ENCODE measurements at regions not wholly inside any gene's neighbourhood (a gene's known extent, or its start where the extent isn't known, plus 50 kb on each side); places are given as distances from the start of the nearest gene placed in this dataset.

GRCh38 chr3:139764069-139764905, 86.5 kb upstream of the NMNAT3 start:
- Histone ChIP-seq H3K9me3 (ENCODE audit: control extremely low read depth in 1 of 5, control insufficient read depth in 4 of 5, insufficient read depth in 2 of 5, low read depth in 1 of 5, low read length in 4 of 5) (no peaks in the 10 kb centered on the region), H3K4me3 (ENCODE audit: control insufficient read depth in 1 of 7, extremely low read depth in 1 of 7, insufficient read depth in 4 of 7, low read depth in 2 of 7, low read length in 6 of 7) (no peak overlapping the region), H3K36me3 (ENCODE audit: control insufficient read depth in 4 of 4, insufficient read depth in 4 of 4, low read length in 3 of 4) (no peaks in the 10 kb centered on the region), H3K27me3 (replicated peaks in 2 of 5; ENCODE audit: control insufficient read depth in 4 of 5, insufficient read depth in 5 of 5, low read length in 4 of 5) (peaks cover 0 to 2% (median 0%) of the 10 kb centered on the region in 5 experiments), H3K4me1 (ENCODE audit: control extremely low read depth in 1 of 4, control insufficient read depth in 4 of 4, insufficient read depth in 4 of 4, low read length in 3 of 4) (no peaks in the 10 kb centered on the region), H3K27ac (ENCODE audit: insufficient read depth in 1 of 2, low read depth in 1 of 2, low read length in 2 of 2, poor library complexity in 1 of 2, severe bottlenecking in 2 of 2) (no peak overlapping the region)
- no peak for DNase-seq
- POLR2A ChIA-PET = no interaction called here
- CTCF ChIA-PET = no interaction called here
- WGBS (ENCODE audit: insufficient coverage) = 66% methylated on average over 4 of the region's 7 CpGs

- POLR2A ChIA-PET = no interaction called here
- DNase-seq = no peak
- CTCF ChIA-PET = no interaction called here
- H3K9me3 ChIP-seq (ENCODE audit: control extremely low read depth in 1 of 5, control insufficient read depth in 4 of 5, insufficient read depth in 2 of 5, low read depth in 1 of 5, low read length in 4 of 5) = no peaks in the 10 kb centered on the region
- H3K36me3 ChIP-seq (ENCODE audit: control insufficient read depth in 4 of 4, insufficient read depth in 4 of 4, low read length in 3 of 4) = no peaks in the 10 kb centered on the region
- peaks cover 0 to 2% (median 0%) of the 10 kb centered on the region in 5 experiments for H3K27me3 ChIP-seq (replicated peaks in 2 of 5; ENCODE audit: control insufficient read depth in 4 of 5, insufficient read depth in 5 of 5, low read length in 4 of 5)
- no peak overlapping the region for H3K4me3 ChIP-seq (ENCODE audit: control insufficient read depth in 1 of 7, extremely low read depth in 1 of 7, insufficient read depth in 4 of 7, low read depth in 2 of 7, low read length in 6 of 7)
- no peak overlapping the region for H3K27ac ChIP-seq (ENCODE audit: insufficient read depth in 1 of 2, low read depth in 1 of 2, low read length in 2 of 2, poor library complexity in 1 of 2, severe bottlenecking in 2 of 2)
- WGBS (ENCODE audit: insufficient coverage) = 86% methylated on average over 9 of the region's 9 CpGs
- no peaks in the 10 kb centered on the region for H3K4me1 ChIP-seq (ENCODE audit: control extremely low read depth in 1 of 4, control insufficient read depth in 4 of 4, insufficient read depth in 4 of 4, low read length in 3 of 4)
Measured at GRCh38 chr3:139762302-139762701, 84.5 kb upstream of the NMNAT3 start.

GRCh38 chr3:139759470-139759869, 81.7 kb upstream of the NMNAT3 start:
- Histone ChIP-seq H3K27me3 (replicated peaks in 2 of 5; ENCODE audit: control insufficient read depth in 4 of 5, insufficient read depth in 5 of 5, low read length in 4 of 5) (peaks cover 0 to 2% (median 0%) of the 10 kb centered on the region in 5 experiments), H3K9me3 (ENCODE audit: control extremely low read depth in 1 of 5, control insufficient read depth in 4 of 5, insufficient read depth in 2 of 5, low read depth in 1 of 5, low read length in 4 of 5) (no peaks in the 10 kb centered on the region), H3K4me3 (ENCODE audit: control insufficient read depth in 1 of 7, extremely low read depth in 1 of 7, insufficient read depth in 4 of 7, low read depth in 2 of 7, low read length in 6 of 7) (no peak overlapping the region), H3K27ac (ENCODE audit: insufficient read depth in 1 of 2, low read depth in 1 of 2, low read length in 2 of 2, poor library complexity in 1 of 2, severe bottlenecking in 2 of 2) (no peak overlapping the region), H3K4me1 (ENCODE audit: control extremely low read depth in 1 of 4, control insufficient read depth in 4 of 4, insufficient read depth in 4 of 4, low read length in 3 of 4) (no peaks in the 10 kb centered on the region), H3K36me3 (ENCODE audit: control insufficient read depth in 4 of 4, insufficient read depth in 4 of 4, low read length in 3 of 4) (no peaks in the 10 kb centered on the region)
- DNase-seq = no peak
- POLR2A ChIA-PET = no interaction called here
- 50% methylated on average over 2 of the region's 2 CpGs for WGBS (ENCODE audit: insufficient coverage)
- CTCF ChIA-PET = no interaction called here

GRCh38 chr3:139758654-139759291, 81.0 kb upstream of the NMNAT3 start:
- no peaks in the 10 kb centered on the region for H3K9me3 ChIP-seq (ENCODE audit: control extremely low read depth in 1 of 5, control insufficient read depth in 4 of 5, insufficient read depth in 2 of 5, low read depth in 1 of 5, low read length in 4 of 5)
- ChIA-PET CTCF (no interaction called here), POLR2A (no interaction called here)
- peaks cover 0 to 2% (median 0%) of the 10 kb centered on the region in 5 experiments for H3K27me3 ChIP-seq (replicated peaks in 2 of 5; ENCODE audit: control insufficient read depth in 4 of 5, insufficient read depth in 5 of 5, low read length in 4 of 5)
- WGBS (ENCODE audit: insufficient coverage) = 90% methylated on average over 5 of the region's 5 CpGs
- no peak overlapping the region for H3K27ac ChIP-seq (ENCODE audit: insufficient read depth in 1 of 2, low read depth in 1 of 2, low read length in 2 of 2, poor library complexity in 1 of 2, severe bottlenecking in 2 of 2)
- DNase-seq = no peak
- no peaks in the 10 kb centered on the region for H3K36me3 ChIP-seq (ENCODE audit: control insufficient read depth in 4 of 4, insufficient read depth in 4 of 4, low read length in 3 of 4)
- no peak overlapping the region for H3K4me3 ChIP-seq (ENCODE audit: control insufficient read depth in 1 of 7, extremely low read depth in 1 of 7, insufficient read depth in 4 of 7, low read depth in 2 of 7, low read length in 6 of 7)
- H3K4me1 ChIP-seq (ENCODE audit: control extremely low read depth in 1 of 4, control insufficient read depth in 4 of 4, insufficient read depth in 4 of 4, low read length in 3 of 4) = no peaks in the 10 kb centered on the region

GRCh38 chr3:139757448-139758030, 79.8 kb upstream of the NMNAT3 start:
- no peaks in the 10 kb centered on the region for H3K27me3 ChIP-seq (replicated peaks in 2 of 5; ENCODE audit: control insufficient read depth in 4 of 5, insufficient read depth in 5 of 5, low read length in 4 of 5)
- ChIA-PET POLR2A (no interaction called here), CTCF (no interaction called here)
- H3K4me1 ChIP-seq (ENCODE audit: control extremely low read depth in 1 of 4, control insufficient read depth in 4 of 4, insufficient read depth in 4 of 4, low read length in 3 of 4) = no peaks in the 10 kb centered on the region
- no peak for DNase-seq
- no peak overlapping the region for H3K4me3 ChIP-seq (ENCODE audit: control insufficient read depth in 1 of 7, extremely low read depth in 1 of 7, insufficient read depth in 4 of 7, low read depth in 2 of 7, low read length in 6 of 7)
- H3K27ac ChIP-seq (ENCODE audit: insufficient read depth in 1 of 2, low read depth in 1 of 2, low read length in 2 of 2, poor library complexity in 1 of 2, severe bottlenecking in 2 of 2) = no peak overlapping the region
- no peaks in the 10 kb centered on the region for H3K36me3 ChIP-seq (ENCODE audit: control insufficient read depth in 4 of 4, insufficient read depth in 4 of 4, low read length in 3 of 4)
- H3K9me3 ChIP-seq (ENCODE audit: control extremely low read depth in 1 of 5, control insufficient read depth in 4 of 5, insufficient read depth in 2 of 5, low read depth in 1 of 5, low read length in 4 of 5) = no peaks in the 10 kb centered on the region

GRCh38 chr3:139756529-139757103, 78.8 kb upstream of the NMNAT3 start:
- Histone ChIP-seq H3K36me3 (ENCODE audit: control insufficient read depth in 4 of 4, insufficient read depth in 4 of 4, low read length in 3 of 4) (no peaks in the 10 kb centered on the region), H3K4me3 (ENCODE audit: control insufficient read depth in 1 of 7, extremely low read depth in 1 of 7, insufficient read depth in 4 of 7, low read depth in 2 of 7, low read length in 6 of 7) (no peak overlapping the region), H3K27ac (ENCODE audit: insufficient read depth in 1 of 2, low read depth in 1 of 2, low read length in 2 of 2, poor library complexity in 1 of 2, severe bottlenecking in 2 of 2) (no peak overlapping the region), H3K4me1 (ENCODE audit: control extremely low read depth in 1 of 4, control insufficient read depth in 4 of 4, insufficient read depth in 4 of 4, low read length in 3 of 4) (no peaks in the 10 kb centered on the region), H3K9me3 (ENCODE audit: control extremely low read depth in 1 of 5, control insufficient read depth in 4 of 5, insufficient read depth in 2 of 5, low read depth in 1 of 5, low read length in 4 of 5) (peaks cover 0 to 2% (median 0%) of the 10 kb centered on the region in 5 experiments), H3K27me3 (replicated peaks in 2 of 5; ENCODE audit: control insufficient read depth in 4 of 5, insufficient read depth in 5 of 5, low read length in 4 of 5) (no peaks in the 10 kb centered on the region)
- 90% methylated on average over 3 of the region's 3 CpGs for WGBS (ENCODE audit: insufficient coverage)
- CTCF ChIA-PET = no interaction called here
- peak in 1 of 3 donors; percentile 1 for DNase-seq
- POLR2A ChIA-PET = no interaction called here

- WGBS (ENCODE audit: insufficient coverage) = 100% methylated on average over 1 of the region's 3 CpGs
- ChIA-PET POLR2A (no interaction called here), CTCF (no interaction called here)
- Histone ChIP-seq H3K36me3 (ENCODE audit: control insufficient read depth in 4 of 4, insufficient read depth in 4 of 4, low read length in 3 of 4) (no peaks in the 10 kb centered on the region), H3K4me1 (ENCODE audit: control extremely low read depth in 1 of 4, control insufficient read depth in 4 of 4, insufficient read depth in 4 of 4, low read length in 3 of 4) (no peaks in the 10 kb centered on the region), H3K9me3 (ENCODE audit: control extremely low read depth in 1 of 5, control insufficient read depth in 4 of 5, insufficient read depth in 2 of 5, low read depth in 1 of 5, low read length in 4 of 5) (peaks cover 0 to 3% (median 2%) of the 10 kb centered on the region in 5 experiments), H3K27me3 (replicated peaks in 2 of 5; ENCODE audit: control insufficient read depth in 4 of 5, insufficient read depth in 5 of 5, low read length in 4 of 5) (no peaks in the 10 kb centered on the region), H3K27ac (ENCODE audit: insufficient read depth in 1 of 2, low read depth in 1 of 2, low read length in 2 of 2, poor library complexity in 1 of 2, severe bottlenecking in 2 of 2) (no peak overlapping the region), H3K4me3 (ENCODE audit: control insufficient read depth in 1 of 7, extremely low read depth in 1 of 7, insufficient read depth in 4 of 7, low read depth in 2 of 7, low read length in 6 of 7) (no peak overlapping the region)
- DNase-seq = no peak
Measured at GRCh38 chr3:139755551-139755950, 77.8 kb upstream of the NMNAT3 start.

Measured in common myeloid progenitor, CD34-positive (primary cell).